IPS DF 4.7 (cell line): ENCODE measurements at regions not wholly inside any gene's neighbourhood (a gene's known extent, or its start where the extent isn't known, plus 50 kb on each side); places are given as distances from the start of the nearest gene placed in this dataset.
A peak's percentile ranks its signal among the peaks of the same experiment; 100 is the strongest.

Source experiments
- DNase-seq: peaks from one replicate; pipeline ENCODE4 v3.0.0-alpha.2; 2013; ENCODE audit warnings: low spot score; ENCODE audit errors: extremely low read depth

DNA sequence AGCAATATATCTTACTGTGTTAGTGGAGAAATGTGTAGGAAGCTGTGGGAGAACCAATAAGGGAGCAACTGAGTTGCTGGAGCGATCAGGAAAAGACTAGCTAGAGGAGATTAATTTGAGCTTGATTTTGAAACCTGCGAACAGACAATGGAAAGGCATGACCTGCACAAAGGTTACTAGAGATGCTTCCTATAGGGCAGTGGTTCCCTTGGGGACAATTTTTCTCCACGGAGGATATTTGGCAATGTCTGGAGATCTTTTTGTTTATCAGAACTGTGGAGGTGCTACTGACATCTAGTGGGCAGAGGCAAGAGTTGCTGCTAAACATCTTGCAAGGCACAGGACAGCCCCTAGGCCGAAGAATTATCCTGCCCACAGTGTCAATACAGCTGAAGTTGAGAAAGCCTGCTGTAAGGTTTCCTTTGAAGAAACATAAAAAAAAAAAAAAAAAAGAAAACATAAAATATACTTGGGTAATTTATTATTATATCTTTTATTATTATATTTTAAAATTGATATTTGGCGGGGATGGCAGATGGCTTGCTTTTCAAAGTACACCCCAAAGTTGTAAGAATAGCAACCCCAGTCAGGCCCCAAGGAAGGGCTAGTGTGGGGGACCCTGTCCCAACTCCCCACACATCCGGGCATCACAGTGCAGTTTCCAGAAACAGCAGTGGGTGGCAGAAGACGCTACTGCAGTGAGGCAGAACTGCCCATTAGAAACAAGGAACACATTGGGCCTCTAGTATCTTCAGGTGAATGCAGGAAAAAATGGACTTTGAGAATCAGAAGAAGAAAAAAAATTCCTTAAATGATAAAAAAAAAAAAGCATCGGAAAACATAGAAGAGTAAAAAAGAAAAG, 481.6 kb downstream of the SH2D4B start:
- DNase-seq = peak; percentile 19

- no peak for DNase-seq
These were observed 483.9 kb downstream of the SH2D4B start for GRCh38 chr10:81021428-81022129.

DNA sequence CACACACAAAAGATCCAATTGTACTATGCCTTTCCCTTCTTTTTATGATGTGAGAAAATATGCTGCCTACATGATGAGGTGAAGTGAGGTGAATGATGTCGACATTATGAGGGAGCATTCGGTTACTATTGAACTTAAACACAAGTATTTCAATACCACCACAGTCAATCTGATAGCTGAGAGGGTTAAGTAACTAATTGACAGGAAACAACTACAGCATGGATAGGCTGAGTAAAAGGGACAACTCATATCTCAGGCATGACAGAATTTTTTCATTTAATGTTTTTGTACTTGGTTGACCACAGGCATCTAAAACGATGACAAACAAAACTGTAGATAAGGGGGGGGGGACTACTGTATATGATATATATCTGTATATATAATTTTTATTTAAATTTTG, 488.9 kb downstream of the SH2D4B start:
- DNase-seq = no peak

GRCh38 chr10:81027223-81027622, 489.5 kb downstream of the SH2D4B start:
- no peak for DNase-seq

DNA sequence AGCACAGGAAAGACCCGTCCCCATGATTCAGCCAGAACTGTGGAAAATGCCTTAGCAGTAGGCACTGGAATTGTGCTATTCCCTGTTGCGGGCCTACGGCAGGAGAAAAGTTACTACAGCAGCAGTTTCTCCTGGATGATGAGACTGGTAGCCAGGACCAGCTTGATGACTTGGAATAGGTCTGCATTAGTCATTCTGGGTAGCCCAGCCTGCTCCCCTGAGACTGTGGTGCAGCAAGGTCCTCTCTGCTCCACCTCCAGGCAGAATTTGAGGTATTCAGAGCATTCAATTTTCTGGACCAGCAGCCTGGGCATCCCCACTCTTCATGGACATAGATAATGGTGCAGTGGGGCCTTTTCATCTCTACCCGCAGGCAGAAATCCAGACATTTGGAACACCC, 490.0 kb downstream of the SH2D4B start:
- no peak for DNase-seq

DNA sequence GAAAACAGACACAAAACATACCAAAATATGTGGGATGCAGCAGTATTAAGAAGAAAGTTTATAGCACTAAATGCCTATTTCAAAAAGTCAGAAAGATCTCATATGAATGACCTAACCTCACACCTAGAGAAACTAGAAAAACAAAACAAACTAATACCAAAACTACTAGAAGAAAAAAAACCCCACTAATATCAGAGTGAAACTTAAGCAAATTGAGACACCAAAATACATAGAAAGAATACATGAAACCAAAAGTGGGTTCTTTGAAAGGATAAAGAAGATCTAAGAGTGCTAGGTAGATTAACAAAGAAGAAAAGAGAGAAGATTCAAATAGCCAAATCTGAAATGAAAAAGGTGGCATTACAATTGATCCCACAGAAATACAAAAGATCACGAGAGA, 494.1 kb downstream of the SH2D4B start:
- no peak for DNase-seq

GRCh38 chr10:81034383-81034782, 496.7 kb downstream of the SH2D4B start:
- DNase-seq = no peak

DNA sequence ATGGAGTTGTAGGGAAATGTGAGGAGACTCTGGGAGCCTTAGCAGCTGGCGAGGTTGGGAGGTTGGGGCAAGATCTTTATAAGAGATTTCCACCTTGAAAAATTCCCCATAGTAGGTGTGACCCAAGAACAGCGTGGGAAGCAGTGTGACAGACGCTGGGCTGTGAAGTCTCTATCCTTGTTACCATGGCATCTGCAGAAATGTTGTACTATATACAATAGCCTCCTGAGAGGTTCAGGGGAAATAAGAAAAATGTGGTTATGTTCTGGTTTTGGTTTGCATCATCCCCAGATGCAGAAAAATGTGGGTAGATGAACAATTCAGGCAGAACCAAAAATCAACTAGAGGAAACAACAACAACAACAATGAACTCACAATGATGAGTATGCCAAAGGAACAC, 498.6 kb downstream of the SH2D4B start:
- no peak for DNase-seq

GRCh38 chr10:81040031-81040430, 502.3 kb downstream of the SH2D4B start:
- DNase-seq = no peak

GRCh38 chr10:81040940-81041339, 503.2 kb downstream of the SH2D4B start:
- no peak for DNase-seq

- DNase-seq = no peak
These were observed 504.9 kb downstream of the SH2D4B start for GRCh38 chr10:81042647-81043046.

DNA sequence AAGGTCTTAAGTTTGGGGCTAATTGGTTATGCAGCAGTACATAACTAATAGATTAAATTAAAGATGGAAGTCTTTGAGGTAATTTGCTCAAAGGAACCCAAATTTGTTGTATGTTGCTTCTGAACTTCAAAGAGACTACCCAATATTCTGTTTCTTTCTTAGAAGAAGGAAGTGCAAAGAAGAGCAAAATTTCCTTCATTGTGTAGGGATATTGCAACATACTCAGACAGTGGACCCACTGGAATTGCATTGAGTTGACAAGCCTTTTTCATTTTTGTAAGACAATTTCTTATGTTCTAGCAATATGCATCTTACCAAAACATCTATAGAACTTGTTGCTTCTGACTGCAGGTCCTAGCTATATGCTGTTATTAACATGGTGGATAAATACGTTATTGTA, 527.8 kb downstream of the SH2D4B start:
- no peak for DNase-seq

DNA sequence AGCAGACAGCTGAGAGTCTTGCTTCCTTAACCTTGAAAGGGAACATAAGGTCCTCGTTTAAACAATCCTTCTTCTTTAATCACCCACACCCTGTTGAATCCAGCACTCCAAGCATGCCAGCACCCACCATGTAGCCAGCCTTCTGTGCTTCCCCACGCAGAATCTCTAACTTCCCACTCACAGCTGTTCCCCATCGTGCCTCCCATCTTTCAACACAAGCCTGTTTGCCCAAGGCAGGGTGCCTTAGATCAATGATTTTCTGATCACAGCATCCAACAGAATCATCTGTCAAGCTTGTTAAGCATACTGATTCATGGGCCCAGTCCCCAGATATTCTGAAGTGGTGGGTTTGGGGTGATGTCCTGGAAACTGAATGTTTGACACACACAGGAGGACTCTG, 530.8 kb downstream of the SH2D4B start:
- no peak for DNase-seq

- no peak for DNase-seq
These were observed 533.5 kb downstream of the SH2D4B start for GRCh38 chr10:81071087-81071796.

DNA sequence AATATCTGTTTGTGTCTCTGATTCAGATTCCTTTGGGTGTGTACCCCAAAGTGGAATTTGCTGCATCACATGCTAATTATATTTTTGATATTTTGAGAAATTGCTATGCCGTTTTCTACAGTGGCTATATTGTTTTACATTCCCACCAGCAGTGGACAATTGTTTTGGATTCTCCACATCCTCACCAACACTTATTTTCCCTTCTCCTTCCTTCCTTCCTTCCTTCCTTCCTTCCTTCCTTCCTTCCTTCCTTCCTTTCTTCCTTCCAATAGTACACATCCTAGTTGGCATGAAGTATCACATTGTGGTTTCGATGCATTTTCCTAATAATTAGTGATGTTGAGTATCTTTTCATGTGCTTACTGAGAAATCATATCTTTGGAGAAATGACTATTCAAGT, 535.5 kb downstream of the SH2D4B start:
- DNase-seq = no peak

DNA sequence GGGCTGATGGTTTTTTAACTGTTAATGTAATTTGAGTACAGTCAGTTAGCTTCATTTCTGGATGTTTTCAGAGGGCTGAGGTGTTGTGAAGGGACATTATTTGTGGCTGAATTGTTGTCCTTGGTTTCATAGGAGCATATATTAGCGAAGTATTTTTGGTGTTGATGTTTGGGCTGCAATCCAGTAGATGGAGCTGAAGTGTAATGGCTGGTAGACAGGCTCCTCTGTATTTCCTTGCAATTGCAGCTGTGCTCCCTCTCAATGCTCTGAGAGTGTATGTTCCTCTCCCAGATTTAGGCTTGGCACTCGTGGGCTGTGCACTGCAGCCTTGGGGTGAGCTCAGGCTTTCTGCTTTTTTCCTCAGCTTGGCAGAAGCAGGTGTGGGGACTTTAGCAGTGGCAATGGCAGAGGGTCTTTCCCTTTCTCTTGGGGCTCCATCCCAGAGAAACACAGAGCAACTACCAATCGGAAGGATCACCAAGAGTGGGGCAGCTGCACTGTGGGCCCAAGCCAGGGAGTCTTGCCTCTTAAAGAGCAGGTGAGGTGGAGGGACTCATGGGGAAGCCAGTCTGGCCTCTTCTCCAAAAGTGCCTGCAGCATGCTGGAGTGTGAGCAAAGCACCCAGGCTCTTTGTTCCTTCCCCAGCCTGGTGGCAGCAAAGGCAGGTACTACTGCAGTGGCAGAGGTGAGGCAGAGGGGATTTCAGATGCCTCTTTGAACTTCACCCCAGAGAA, 544.4 kb downstream of the SH2D4B start:
- DNase-seq = peak; percentile 19

- no peak for DNase-seq
These were observed 545.1 kb downstream of the SH2D4B start for GRCh38 chr10:81082621-81083376.

- DNase-seq = no peak
These were observed 555.4 kb downstream of the SH2D4B start for GRCh38 chr10:81093056-81093455.

DNA sequence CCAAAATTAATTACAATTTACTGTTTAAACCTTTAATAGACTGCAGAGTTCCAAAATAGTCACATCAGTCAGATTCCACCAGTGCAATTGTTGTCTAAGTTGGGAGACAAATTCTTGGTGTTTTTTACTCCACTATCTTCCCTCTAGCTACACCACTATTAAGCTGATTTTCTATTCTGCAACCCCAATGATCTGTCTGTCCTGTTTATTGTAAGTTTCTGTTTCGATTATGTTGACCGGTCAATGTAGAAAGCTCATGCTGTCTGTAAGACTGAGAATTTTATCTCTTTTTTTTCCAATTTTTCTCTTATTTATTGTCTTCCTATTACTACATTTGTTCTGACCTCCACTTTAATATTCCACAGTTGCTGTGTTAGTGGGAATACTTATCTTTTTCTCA, 557.5 kb downstream of the SH2D4B start:
- no peak for DNase-seq

DNA sequence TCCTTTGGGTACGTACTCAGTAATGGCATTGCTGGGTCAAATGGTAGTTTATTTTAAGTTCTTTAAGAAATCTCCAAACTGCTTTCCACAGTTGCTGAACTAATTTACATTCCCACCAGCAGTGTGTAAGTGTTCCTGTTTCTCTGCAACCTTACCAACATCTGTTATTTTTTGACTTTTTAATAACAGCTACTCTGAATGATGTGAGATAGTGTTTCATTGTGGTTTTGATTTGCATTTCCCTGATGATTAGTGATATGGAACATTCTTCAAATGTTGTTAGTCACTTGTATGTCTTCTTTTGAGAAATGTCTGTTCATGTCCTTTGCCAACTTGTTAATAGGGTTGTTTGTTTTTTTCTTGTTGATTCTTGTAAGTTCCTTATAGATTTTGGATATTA, 558.9 kb downstream of the SH2D4B start:
- DNase-seq = no peak

GRCh38 chr10:81101062-81101461, 563.4 kb downstream of the SH2D4B start:
- no peak for DNase-seq
